Keratinocyte (primary cell): ENCODE measurements at regions not wholly inside any gene's neighbourhood (a gene's known extent, or its start where the extent isn't known, plus 50 kb on each side); places are given as distances from the start of the nearest gene placed in this dataset.

Experiments used
- EZH2 ChIP-seq: IDR thresholded peaks from one replicate; pipeline ENCODE4 v1.6.1; 2012; ENCODE audit warnings: inconsistent platforms, mild to moderate bottlenecking, low read length, moderate library complexity
- TF ChIP-seq, protein P1 (sequence below), 3 experiments: IDR thresholded peaks in 1 of 3; conservative IDR thresholded peaks in 1 of 3; optimal IDR thresholded peaks in 1 of 3; 2 replicates in 2 of 3; 3 replicates in 1 of 3; pipeline versions ENCODE3 to v1.5.1; 2011; ENCODE audit warnings: low read length in 3 of 3, mild to moderate bottlenecking in 3 of 3, moderate library complexity in 2 of 3, control low read depth in 1 of 3, inconsistent platforms in 1 of 3; ENCODE audit not compliant: insufficient read depth in 2 of 3; ENCODE audit errors: extremely low read depth in 1 of 3

DNA sequence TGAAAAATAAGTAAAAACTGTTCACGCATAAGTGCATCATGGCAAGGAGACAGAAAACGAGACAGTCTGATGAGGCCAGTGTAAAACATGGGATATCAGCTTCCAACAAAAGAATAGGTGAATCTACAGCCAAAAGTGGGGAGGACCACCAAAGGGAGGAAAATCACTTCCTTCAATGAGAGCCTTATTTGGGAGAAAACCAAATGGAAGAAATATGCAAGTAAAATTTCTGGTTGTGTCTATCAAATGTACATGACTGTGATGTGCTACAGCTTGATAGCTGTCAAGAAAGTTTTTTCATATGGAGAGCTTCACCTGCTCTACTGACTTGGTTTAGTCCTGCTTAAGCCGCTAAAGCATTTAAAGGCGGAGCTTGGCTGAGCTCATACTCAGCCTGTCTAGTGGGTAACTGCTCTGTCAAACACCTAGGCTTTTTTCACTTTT, 66.2 kb downstream of the MAGEA1 start:
- TF ChIP-seq, protein P1, sequence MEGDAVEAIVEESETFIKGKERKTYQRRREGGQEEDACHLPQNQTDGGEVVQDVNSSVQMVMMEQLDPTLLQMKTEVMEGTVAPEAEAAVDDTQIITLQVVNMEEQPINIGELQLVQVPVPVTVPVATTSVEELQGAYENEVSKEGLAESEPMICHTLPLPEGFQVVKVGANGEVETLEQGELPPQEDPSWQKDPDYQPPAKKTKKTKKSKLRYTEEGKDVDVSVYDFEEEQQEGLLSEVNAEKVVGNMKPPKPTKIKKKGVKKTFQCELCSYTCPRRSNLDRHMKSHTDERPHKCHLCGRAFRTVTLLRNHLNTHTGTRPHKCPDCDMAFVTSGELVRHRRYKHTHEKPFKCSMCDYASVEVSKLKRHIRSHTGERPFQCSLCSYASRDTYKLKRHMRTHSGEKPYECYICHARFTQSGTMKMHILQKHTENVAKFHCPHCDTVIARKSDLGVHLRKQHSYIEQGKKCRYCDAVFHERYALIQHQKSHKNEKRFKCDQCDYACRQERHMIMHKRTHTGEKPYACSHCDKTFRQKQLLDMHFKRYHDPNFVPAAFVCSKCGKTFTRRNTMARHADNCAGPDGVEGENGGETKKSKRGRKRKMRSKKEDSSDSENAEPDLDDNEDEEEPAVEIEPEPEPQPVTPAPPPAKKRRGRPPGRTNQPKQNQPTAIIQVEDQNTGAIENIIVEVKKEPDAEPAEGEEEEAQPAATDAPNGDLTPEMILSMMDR (optimal IDR thresholded peaks at IDR 0.05 in 1 of 3, IDR thresholded peaks at IDR 0.05 in 1 of 3, conservative IDR thresholded peaks at IDR 0.05 in 1 of 3; ENCODE audit: extremely low read depth in 1 of 3, insufficient read depth in 2 of 3, low read length in 3 of 3) = no peak
- TF ChIP-seq EZH2 = no peak
